SK-N-SH (cell line): ENCODE measurements at regions not wholly inside any gene's neighbourhood (a gene's known extent, or its start where the extent isn't known, plus 50 kb on each side); places are given as distances from the start of the nearest gene placed in this dataset.

Source experiments
- CTCF ChIA-PET: fragments of 300-600, 350-600 bp; formaldehyde crosslinking; extraction: SDS; loops from one replicate; lab custom pipeline; 2021; lab: Yijun Ruan, JAX
- POLR2A ChIA-PET: fragments of 350-600 bp; sonication (Branson Sonifier 250); formaldehyde crosslinking; extraction: SDS; loops from one replicate; lab custom pipeline; 2020; ENCODE audit warnings: antibody characterized with exemption, inconsistent platforms; lab: Yijun Ruan, JAX
- DNase-seq: peaks from one replicate; pipeline ENCODE4 v3.0.0; 2012
- H2AFZ ChIP-seq: fragments of 200-600 bp; sonication (generic); 2 replicates; pipeline ENCODE4 v1.8.1; 2016; ENCODE audit warnings: antibody characterized with exemption, mild to moderate bottlenecking, low read depth
- H3F3A ChIP-seq: fragments of 200-600 bp; sonication (generic); replicated peaks from 2 replicates; pipeline ENCODE3; 2016; ENCODE audit warnings: antibody characterized with exemption, mild to moderate bottlenecking; ENCODE audit not compliant: insufficient read depth
- H3K27ac ChIP-seq, 2 experiments: fragments of 200-500 bp in 1 of 2; fragments of 200-600 bp in 1 of 2; sonication (Bioruptor generic) in 1 of 2; sonication (generic), shearing (Covaris generic) in 1 of 2; 2 replicates each; pipeline versions ENCODE4 v1.5.1 to v1.6.1; 2014 to 2016; ENCODE audit warnings: low read depth in 2 of 2, inconsistent platforms in 1 of 2, low read length in 1 of 2, mild to moderate bottlenecking in 1 of 2, mixed read lengths in 1 of 2
- H3K27me3 ChIP-seq: fragments of 200-600 bp; sonication (generic), shearing (Covaris generic); 2 replicates; pipeline ENCODE4 v1.6.1; 2016; ENCODE audit warnings: mixed run types; ENCODE audit not compliant: insufficient read depth
- H3K36me3 ChIP-seq, 2 experiments: fragments of 200-500 bp in 1 of 2; fragments of 200-600 bp in 1 of 2; sonication (Bioruptor generic) in 1 of 2; sonication (generic) in 1 of 2; replicated peaks in 1 of 2; 2 replicates each; pipeline versions ENCODE3 to v1.5.1; 2014 to 2016; ENCODE audit warnings: low read length in 1 of 2, mild to moderate bottlenecking in 1 of 2; ENCODE audit not compliant: insufficient read depth in 2 of 2, control insufficient read depth in 1 of 2
- H3K4me1 ChIP-seq, 2 experiments: fragments of 200-500 bp in 1 of 2; fragments of 200-600 bp in 1 of 2; sonication (Bioruptor generic) in 1 of 2; sonication (generic), shearing (Covaris generic) in 1 of 2; 2 replicates each; pipeline versions ENCODE4 v1.5.1 to v1.6.1; 2014 to 2016; ENCODE audit warnings: low read depth in 1 of 2, low read length in 1 of 2, mixed run types in 1 of 2; ENCODE audit not compliant: insufficient read depth in 2 of 2, control insufficient read depth in 1 of 2
- H3K4me2 ChIP-seq: fragments of 200-600 bp; sonication (generic), shearing (Covaris generic); 2 replicates; pipeline ENCODE4 v1.6.1; 2017; ENCODE audit warnings: mixed run types
- H3K4me3 ChIP-seq, 2 experiments: fragments of 200-500 bp in 1 of 2; fragments of 200-600 bp in 1 of 2; sonication (Bioruptor generic) in 1 of 2; sonication (generic), shearing (Covaris generic) in 1 of 2; 2 replicates each; pipeline versions ENCODE4 v1.5.1 to v1.8.1; 2014 to 2016; ENCODE audit warnings: low read depth in 2 of 2, inconsistent platforms in 1 of 2, low read length in 1 of 2, mild to moderate bottlenecking in 1 of 2, mixed read lengths in 1 of 2, moderate library complexity in 1 of 2
- H3K79me2 ChIP-seq: fragments of 200-600 bp; sonication (generic); 2 replicates; pipeline ENCODE4 v1.8.1; 2017; ENCODE audit warnings: mild to moderate bottlenecking; ENCODE audit not compliant: insufficient read depth
- H3K9ac ChIP-seq: fragments of 200-600 bp; sonication (generic); 2 replicates; pipeline ENCODE4 v1.6.1; 2017; ENCODE audit warnings: mixed run types
- H3K9me2 ChIP-seq: fragments of 200-600 bp; sonication (generic); 2 replicates; pipeline ENCODE4 v1.6.1; 2017; ENCODE audit warnings: mixed run types
- H3K9me3 ChIP-seq: fragments of 200-600 bp; sonication (generic); 2 replicates; pipeline ENCODE4 v1.6.1; 2017; ENCODE audit warnings: mixed run types, mild to moderate bottlenecking, moderate library complexity
- H4K20me1 ChIP-seq: fragments of 200-600 bp; sonication (generic); 2 replicates; pipeline ENCODE4 v1.6.1; 2017; ENCODE audit warnings: mild to moderate bottlenecking, mixed run types; ENCODE audit not compliant: insufficient read depth
- EP300 ChIP-seq, 2 experiments: IDR thresholded peaks; 2 replicates each; pipeline versions ENCODE4 v1.4.0 to v1.6.1; 2012; ENCODE audit warnings: borderline replicate concordance in 1 of 2, low read depth in 1 of 2, low read length in 1 of 2
- MEF2A ChIP-seq: IDR thresholded peaks from 2 replicates; pipeline ENCODE4 v1.4.0; 2012; ENCODE audit warnings: low read depth, borderline replicate concordance
- MXI1 ChIP-seq: IDR thresholded peaks from 2 replicates; pipeline ENCODE4 v1.6.1; 2012; ENCODE audit warnings: mild to moderate bottlenecking, low read depth, low read length, improper control_type of control experiment
- PBX3 ChIP-seq: IDR thresholded peaks from 2 replicates; pipeline ENCODE4; 2012
- RCOR1 ChIP-seq: fragments of 150-350 bp; IDR thresholded peaks from 2 replicates; pipeline ENCODE4 v1.6.1; 2017; ENCODE audit warnings: antibody characterized with exemption, low read length
- RFX5 ChIP-seq: IDR thresholded peaks from 2 replicates; pipeline ENCODE4 v1.6.1; 2012; ENCODE audit warnings: mild to moderate bottlenecking, improper control_type of control experiment, low read length
- SMC3 ChIP-seq: IDR thresholded peaks from 2 replicates; pipeline ENCODE4 v1.6.1; 2012; ENCODE audit warnings: low read depth, low read length, improper control_type of control experiment
- TCF12 ChIP-seq: IDR thresholded peaks from 2 replicates; pipeline ENCODE4 v1.4.0; 2012
- TEAD4 ChIP-seq: IDR thresholded peaks from 2 replicates; pipeline ENCODE4 v1.4.0; 2012; ENCODE audit warnings: mild to moderate bottlenecking, borderline replicate concordance; ENCODE audit not compliant: insufficient read depth
- USF1 ChIP-seq: IDR thresholded peaks from 2 replicates; pipeline ENCODE4 v1.4.0; 2012; ENCODE audit warnings: low read depth, borderline replicate concordance
- YY1 ChIP-seq: IDR thresholded peaks from 2 replicates; pipeline ENCODE4 v1.4.0; 2012; ENCODE audit warnings: low read depth, mild to moderate bottlenecking
- WGBS: methylation state at CpG from one replicate; pipeline ENCODE4 v1.1.6; 2017; ENCODE audit warnings: low lambda C conversion rate; 5-methylcytosine and 5-hydroxymethylcytosine counted together
- TF ChIP-seq, protein P1 (sequence below): IDR thresholded peaks from 2 replicates; pipeline ENCODE4 v1.6.1; 2012; ENCODE audit warnings: mild to moderate bottlenecking, low read depth, low read length, moderate library complexity

DNA sequence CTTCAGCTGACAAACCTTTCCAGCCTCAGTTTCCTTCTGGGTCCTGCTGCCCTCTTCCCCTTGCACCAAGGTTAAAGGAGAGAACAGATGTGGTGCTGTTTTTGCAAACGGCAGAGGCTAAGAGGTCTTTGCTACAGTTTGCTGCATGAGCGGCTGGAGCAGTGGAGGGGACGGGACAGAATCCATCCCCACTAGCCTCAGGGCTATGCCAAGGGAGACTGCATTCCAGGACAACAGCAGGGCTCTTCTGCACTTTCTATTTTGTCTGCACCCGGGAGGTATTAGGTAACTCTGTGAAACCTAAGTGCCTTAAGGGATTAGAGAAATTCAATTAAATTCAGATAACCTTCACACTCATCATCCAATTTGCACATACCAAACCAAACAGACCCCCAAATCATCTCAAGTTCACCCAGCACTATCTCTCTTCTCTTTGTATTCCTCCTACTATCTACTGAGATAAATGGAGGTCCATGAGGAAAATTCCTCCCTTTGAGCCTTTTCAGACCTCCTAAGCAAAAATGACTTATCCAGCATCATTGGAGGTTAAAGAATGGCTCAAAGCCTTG lies 103.8 kb upstream of the VRK1 start:
- H2AFZ ChIP-seq = no peak overlapping the region
- H3K4me3 ChIP-seq = no peak overlapping the region
- H4K20me1 ChIP-seq = no peaks in the 10 kb centered on the region
- CTCF ChIA-PET = interaction anchor here (0.7 kb wide), 1 partner anchor 514 kb away, joined by 3 read pairs; no protein-coding TSS in a partner anchor
- POLR2A ChIA-PET = no interaction called here
- H3K9ac ChIP-seq = no peak overlapping the region
- H3K27me3 ChIP-seq = no peaks in the 10 kb centered on the region
- H3K79me2 ChIP-seq = no peaks in the 10 kb centered on the region
- H3K9me3 ChIP-seq = no peaks in the 10 kb centered on the region
- no peaks in the 10 kb centered on the region for H3K36me3 ChIP-seq
- no peaks in the 10 kb centered on the region for H3K4me1 ChIP-seq
- no peak overlapping the region for H3K27ac ChIP-seq
- H3K9me2 ChIP-seq = no peaks in the 10 kb centered on the region
- TF ChIP-seq RCOR1 (no peak), TCF12 (no peak), YY1 (no peak), TEAD4 (no peak), SMC3 (no peak)
- TF ChIP-seq, protein P1, sequence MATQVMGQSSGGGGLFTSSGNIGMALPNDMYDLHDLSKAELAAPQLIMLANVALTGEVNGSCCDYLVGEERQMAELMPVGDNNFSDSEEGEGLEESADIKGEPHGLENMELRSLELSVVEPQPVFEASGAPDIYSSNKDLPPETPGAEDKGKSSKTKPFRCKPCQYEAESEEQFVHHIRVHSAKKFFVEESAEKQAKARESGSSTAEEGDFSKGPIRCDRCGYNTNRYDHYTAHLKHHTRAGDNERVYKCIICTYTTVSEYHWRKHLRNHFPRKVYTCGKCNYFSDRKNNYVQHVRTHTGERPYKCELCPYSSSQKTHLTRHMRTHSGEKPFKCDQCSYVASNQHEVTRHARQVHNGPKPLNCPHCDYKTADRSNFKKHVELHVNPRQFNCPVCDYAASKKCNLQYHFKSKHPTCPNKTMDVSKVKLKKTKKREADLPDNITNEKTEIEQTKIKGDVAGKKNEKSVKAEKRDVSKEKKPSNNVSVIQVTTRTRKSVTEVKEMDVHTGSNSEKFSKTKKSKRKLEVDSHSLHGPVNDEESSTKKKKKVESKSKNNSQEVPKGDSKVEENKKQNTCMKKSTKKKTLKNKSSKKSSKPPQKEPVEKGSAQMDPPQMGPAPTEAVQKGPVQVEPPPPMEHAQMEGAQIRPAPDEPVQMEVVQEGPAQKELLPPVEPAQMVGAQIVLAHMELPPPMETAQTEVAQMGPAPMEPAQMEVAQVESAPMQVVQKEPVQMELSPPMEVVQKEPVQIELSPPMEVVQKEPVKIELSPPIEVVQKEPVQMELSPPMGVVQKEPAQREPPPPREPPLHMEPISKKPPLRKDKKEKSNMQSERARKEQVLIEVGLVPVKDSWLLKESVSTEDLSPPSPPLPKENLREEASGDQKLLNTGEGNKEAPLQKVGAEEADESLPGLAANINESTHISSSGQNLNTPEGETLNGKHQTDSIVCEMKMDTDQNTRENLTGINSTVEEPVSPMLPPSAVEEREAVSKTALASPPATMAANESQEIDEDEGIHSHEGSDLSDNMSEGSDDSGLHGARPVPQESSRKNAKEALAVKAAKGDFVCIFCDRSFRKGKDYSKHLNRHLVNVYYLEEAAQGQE = no peak
- DNase-seq = no peak
- no peak overlapping the region for H3K4me2 ChIP-seq
- H3F3A ChIP-seq = no peaks in the 10 kb centered on the region
- WGBS = 29% methylated on average over 4 of the region's 4 CpGs

DNA sequence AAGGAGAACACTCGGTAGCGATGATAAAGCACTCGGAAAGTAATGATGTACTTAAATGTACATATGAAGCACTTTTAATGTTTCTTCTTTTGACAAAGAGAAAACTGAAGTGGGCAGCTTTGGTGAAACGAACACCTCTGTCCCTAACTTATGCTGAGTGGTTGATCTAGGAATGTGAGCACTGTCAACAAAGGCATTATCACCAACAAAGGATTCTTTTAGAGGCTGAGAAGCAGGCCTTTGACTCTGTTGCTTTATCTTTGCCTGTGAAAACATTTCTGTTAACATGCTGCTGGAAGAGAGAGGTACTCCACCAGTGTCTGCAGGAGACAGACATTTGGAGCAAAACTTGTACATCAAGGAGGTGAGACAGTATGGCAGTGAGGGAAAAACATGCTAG lies 103.2 kb upstream of the VRK1 start:
- H3K36me3 ChIP-seq = no peaks in the 10 kb centered on the region
- H3K9me3 ChIP-seq = no peaks in the 10 kb centered on the region
- no peak overlapping the region for H3K4me3 ChIP-seq
- no peak overlapping the region for H2AFZ ChIP-seq
- POLR2A ChIA-PET = no interaction called here
- H3F3A ChIP-seq = no peaks in the 10 kb centered on the region
- H3K27ac ChIP-seq = no peak overlapping the region
- CTCF ChIA-PET = interaction anchor here (0.7 kb wide), 1 partner anchor 513 kb away, joined by 3 read pairs; no protein-coding TSS in a partner anchor
- DNase-seq = no peak
- WGBS = 62% methylated on average over 4 of the region's 4 CpGs
- no peaks in the 10 kb centered on the region for H3K27me3 ChIP-seq
- no peak overlapping the region for H3K4me2 ChIP-seq
- no peaks in the 10 kb centered on the region for H3K4me1 ChIP-seq
- H3K9ac ChIP-seq = no peak overlapping the region
- no peaks in the 10 kb centered on the region for H4K20me1 ChIP-seq
- no peaks in the 10 kb centered on the region for H3K9me2 ChIP-seq
- no peak for TF ChIP-seq RFX5
- no peak for TF ChIP-seq MXI1
- no peak for TF ChIP-seq PBX3
- no peak for TF ChIP-seq MEF2A
- TF ChIP-seq EP300 (IDR thresholded peaks at IDR 0.05; ENCODE audit: borderline replicate concordance in 1 of 2, low read depth in 1 of 2, low read length in 1 of 2) = no peak
- no peak for TF ChIP-seq USF1
- no peak for TF ChIP-seq YY1
- no peaks in the 10 kb centered on the region for H3K79me2 ChIP-seq
